DOHH2 (cell line): ENCODE measurements at regions not wholly inside any gene's neighbourhood (a gene's known extent, or its start where the extent isn't known, plus 50 kb on each side); places are given as distances from the start of the nearest gene placed in this dataset.

Experiments used
- CTCF ChIP-seq: fragments of 200-600 bp; sonication (generic); IDR thresholded peaks from one replicate; pipeline ENCODE4 v1.5.1; 2014; ENCODE audit warnings: antibody characterized with exemption, mild to moderate bottlenecking, low read depth, low read length; ENCODE audit not compliant: poor library complexity, severe bottlenecking
- EZH2phosphoT487 ChIP-seq: fragments of 200-600 bp; sonication (generic); IDR thresholded peaks from 2 replicates; pipeline ENCODE4 v1.6.1; 2017; ENCODE audit warnings: borderline replicate concordance, mild to moderate bottlenecking, antibody characterized with exemption, low read length, moderate library complexity, mixed read lengths

GRCh38 chr20:41925476-41925875 lies 307.3 kb upstream of the CHD6 start:
- TF ChIP-seq CTCF (no peak), EZH2phosphoT487 (no peak)
